T47D (cell line): ENCODE measurements at regions not wholly inside any gene's neighbourhood (a gene's known extent, or its start where the extent isn't known, plus 50 kb on each side); places are given as distances from the start of the nearest gene placed in this dataset.

ENCODE experiments used
- DNase-seq, 2 experiments: peaks; one replicate each; pipeline versions ENCODE4 v3.0.0 to v3.0.0-alpha.2; 2011 to 2012; ENCODE audit warnings: low read depth in 1 of 2, low spot score in 1 of 2
- JUND ChIP-seq: IDR thresholded peaks from 2 replicates; pipeline ENCODE4 v1.6.1; 2012; ENCODE audit warnings: low read depth
- in situ Hi-C: cut with HindIII; loops from 2 replicates; pipeline ENCODE4 v1.10.0; 2016; ENCODE audit warnings: low sequenced_read_pairs, low pct_unique_long_range_greater_than_20kb

- TF ChIP-seq JUND: no peak; the same call in 1 of the 2 replicates
- DNase-seq: peak; percentile 22 to 78
- in situ Hi-C loops: no loop called here
These were observed 349.8 kb downstream of the TNS1 start for GRCh38 chr2:217652761-217653639.

GRCh38 chr2:217650716-217651360 lies 352.0 kb downstream of the TNS1 start:
- peak; percentile 18 to 85 for DNase-seq
- in situ Hi-C loops: no loop called here
- TF ChIP-seq JUND: no peak

DNA sequence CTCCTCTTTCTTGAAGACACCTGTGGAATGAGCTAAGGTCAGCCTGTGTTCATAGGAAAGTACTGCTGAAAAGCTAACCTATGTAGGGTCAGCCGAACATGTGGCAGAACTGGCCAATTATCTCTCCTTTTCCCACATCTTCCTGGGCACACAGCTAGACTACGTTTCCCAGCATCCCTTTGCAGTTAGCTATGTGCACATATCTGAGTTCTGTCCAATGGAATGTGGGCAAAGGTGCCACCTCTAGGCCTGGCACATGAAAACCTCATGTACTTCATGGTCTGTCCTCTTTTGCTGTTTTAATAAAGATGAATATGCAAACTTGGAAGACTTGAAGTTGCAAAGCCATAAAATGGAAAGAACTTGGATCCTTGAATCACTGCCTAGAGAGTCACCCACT lies 352.6 kb downstream of the TNS1 start:
- peak; percentile 9 to 84 for DNase-seq
- in situ Hi-C loops: no loop called here
- no peak for TF ChIP-seq JUND

DNA sequence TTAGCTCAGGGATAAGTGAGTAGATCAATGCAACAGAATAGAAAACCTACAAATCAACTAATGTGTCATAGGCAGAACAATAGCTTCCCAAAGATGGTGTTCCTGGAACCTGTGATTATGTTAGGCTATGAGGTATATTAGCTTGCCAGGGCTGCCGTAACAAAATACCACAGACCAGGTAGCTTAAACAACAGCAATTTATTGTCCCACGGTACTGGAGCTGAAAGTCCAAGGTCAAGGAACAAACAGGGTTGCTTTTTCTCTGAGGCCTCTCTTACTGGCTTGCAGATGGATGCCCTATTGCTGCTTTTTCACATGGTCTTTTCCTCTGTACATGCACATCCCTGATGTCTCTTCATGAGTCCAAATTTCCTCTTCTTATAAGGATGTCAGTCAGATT lies 354.9 kb downstream of the TNS1 start:
- in situ Hi-C loops: no loop called here
- no peak for TF ChIP-seq JUND
- DNase-seq: no peak

- in situ Hi-C loops: no loop called here
- no peak for DNase-seq
- no peak for TF ChIP-seq JUND
These were observed 355.6 kb downstream of the TNS1 start for GRCh38 chr2:217647226-217647625.

- in situ Hi-C loops: no loop called here
- no peak for DNase-seq
- no peak for TF ChIP-seq JUND
These were observed 356.9 kb downstream of the TNS1 start for GRCh38 chr2:217645896-217646295.

- in situ Hi-C loops: no loop called here
- TF ChIP-seq JUND: no peak
- DNase-seq: no peak
These were observed 358.9 kb downstream of the TNS1 start for GRCh38 chr2:217643789-217644301.

DNA sequence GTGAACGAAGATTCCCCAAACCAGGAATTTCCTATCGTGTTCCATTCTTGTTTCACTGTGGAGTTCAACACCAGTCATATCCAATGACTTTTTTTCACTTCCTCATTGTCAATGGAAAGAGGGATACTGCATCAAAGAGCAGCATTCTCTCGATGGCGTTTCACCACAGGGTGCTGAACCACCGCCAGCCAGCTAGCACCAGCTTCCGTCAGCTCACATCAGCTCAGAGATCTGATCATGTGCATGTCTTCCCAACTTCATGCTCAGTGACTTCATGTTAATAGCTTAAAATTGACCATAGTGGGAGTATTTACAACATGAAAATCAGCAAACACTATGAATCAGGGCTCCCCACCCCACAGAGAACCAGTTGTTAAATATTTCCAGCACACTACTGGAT lies 359.9 kb downstream of the TNS1 start:
- no peak for DNase-seq
- in situ Hi-C loops: no loop called here
- no peak for TF ChIP-seq JUND

- no peak for TF ChIP-seq JUND
- no peak for DNase-seq
- in situ Hi-C loops: no loop called here
These were observed 360.8 kb downstream of the TNS1 start for GRCh38 chr2:217641960-217642359.

DNA sequence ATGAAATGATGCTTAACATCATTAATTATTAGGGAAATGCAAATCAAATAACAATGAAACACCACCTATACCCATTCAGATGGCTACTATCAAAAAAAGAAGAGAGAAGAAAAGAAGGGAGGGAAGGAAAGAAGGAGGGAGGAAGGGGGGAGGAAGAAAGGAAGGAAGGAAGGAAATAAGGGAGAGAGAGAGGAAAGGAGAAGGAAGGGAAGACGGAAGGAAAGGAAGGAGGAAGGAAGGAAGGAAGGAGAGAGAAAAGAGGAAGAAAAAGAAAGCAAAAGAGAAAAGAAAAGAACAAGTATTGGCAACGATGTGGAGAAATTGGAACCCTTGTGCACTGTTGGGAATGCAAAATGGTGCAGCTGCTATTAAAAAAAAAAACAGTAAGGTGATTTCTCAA lies 363.3 kb downstream of the TNS1 start:
- no peak for DNase-seq
- in situ Hi-C loops: no loop called here
- TF ChIP-seq JUND: no peak

- in situ Hi-C loops: no loop called here
- no peak for TF ChIP-seq JUND
- DNase-seq: no peak
These were observed 364.3 kb downstream of the TNS1 start for GRCh38 chr2:217638533-217638932.

DNA sequence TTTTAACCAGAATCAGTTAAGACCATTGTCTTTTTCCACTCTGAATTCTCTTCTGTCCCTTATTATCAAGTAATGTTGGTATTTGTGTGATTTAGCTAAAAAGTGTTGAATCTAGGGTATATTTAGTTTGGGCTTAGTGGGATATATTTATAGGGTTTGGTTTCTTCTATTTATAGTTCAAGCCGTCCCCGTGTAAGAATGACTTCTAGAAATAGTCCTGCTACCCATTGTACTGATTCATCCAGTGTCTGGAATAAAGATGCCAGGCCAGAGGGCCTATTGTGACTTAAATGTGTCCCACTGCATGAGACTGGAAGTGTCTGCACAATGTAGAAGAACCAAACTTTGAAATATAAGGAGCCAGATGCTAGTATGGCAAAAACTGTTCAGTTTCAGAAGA lies 364.8 kb downstream of the TNS1 start:
- no peak for DNase-seq
- no peak for TF ChIP-seq JUND
- in situ Hi-C loops: no loop called here

DNA sequence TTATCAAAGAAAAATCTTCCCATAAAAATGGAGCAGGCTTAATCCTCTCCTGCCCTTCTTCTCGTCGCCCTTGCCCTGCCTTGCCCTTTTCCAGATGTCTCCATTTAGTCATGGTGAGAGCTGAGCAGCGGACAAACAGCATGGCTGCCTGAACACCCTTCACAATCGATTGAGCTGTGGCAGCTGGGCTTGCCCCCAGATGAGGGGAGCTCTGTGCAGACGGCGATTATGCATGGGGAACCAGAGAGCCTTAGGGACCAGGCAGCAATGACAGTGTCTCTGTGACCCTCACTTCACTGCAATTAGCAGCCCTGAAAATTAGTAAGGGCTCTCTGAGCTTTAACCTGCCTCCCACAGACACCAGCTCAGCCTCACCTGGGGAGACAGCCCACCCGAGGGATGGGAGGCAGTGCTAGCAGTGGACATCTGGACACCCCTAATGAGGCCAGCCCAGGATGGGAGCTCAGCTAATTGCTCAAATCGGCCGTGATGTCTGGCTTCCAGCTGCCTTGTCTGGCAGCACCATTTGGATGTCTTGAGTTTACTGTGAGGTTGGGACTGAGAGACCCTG lies 365.7 kb downstream of the TNS1 start:
- in situ Hi-C loops: no loop called here
- no peak for TF ChIP-seq JUND

GRCh38 chr2:217636578-217636977 lies 366.2 kb downstream of the TNS1 start:
- no peak for TF ChIP-seq JUND
- in situ Hi-C loops: no loop called here
- DNase-seq: no peak

More for the DNA sequence above, 365.7 kb downstream of the TNS1 start:
- no peak for DNase-seq
